T-helper 1 cell treated with Interleukin-12 subunit alpha and Interleukin-12 subunit beta and Interleukin-4 antibody, amounts not matched to agents 30 μg/mL and 1 μg/mL, for 36 hours (primary cell): ENCODE measurements at regions not wholly inside any gene's neighbourhood (a gene's known extent, or its start where the extent isn't known, plus 50 kb on each side); places are given as distances from the start of the nearest gene placed in this dataset.

Experiments used
- H3K27ac Mint-ChIP-seq: one replicate; pipeline ENCODE4 v1.8.0; 2021; ENCODE audit warnings: mild to moderate bottlenecking, mixed read lengths
- H3K27me3 Mint-ChIP-seq: one replicate; pipeline ENCODE4 v1.8.0; 2021; ENCODE audit warnings: low read depth, mixed read lengths
- H3K36me3 Mint-ChIP-seq: one replicate; pipeline ENCODE4 v1.8.0; 2021; ENCODE audit warnings: low read depth, mixed read lengths
- H3K4me1 Mint-ChIP-seq: one replicate; pipeline ENCODE4 v1.8.0; 2021; ENCODE audit warnings: low read depth, mixed read lengths
- H3K4me3 Mint-ChIP-seq: one replicate; pipeline ENCODE4 v1.8.0; 2021; ENCODE audit warnings: mild to moderate bottlenecking, moderate library complexity, mixed read lengths
- H3K9me3 Mint-ChIP-seq: one replicate; pipeline ENCODE4 v1.8.0; 2021; ENCODE audit warnings: mixed read lengths

DNA sequence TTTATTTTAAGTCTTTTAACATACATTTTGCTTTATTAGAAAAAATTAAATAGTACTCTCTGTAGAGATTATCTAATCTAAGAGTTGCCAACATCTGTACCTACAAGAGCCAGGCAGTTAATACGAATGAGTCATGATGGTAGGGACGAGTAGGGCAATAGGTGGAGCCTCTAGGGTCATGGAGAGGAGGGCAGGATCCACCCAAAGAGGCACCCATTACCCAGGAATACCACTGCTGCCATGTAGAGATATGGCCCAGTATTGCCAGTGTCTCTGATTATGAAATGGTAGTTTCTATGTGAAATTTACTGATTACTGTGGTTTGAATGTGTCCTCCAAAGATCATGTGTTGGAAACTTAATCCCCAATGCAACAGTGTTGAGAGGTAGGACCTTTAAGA, 170.4 kb downstream of the PIK3R1 start:
- no peak overlapping the region for H3K4me3 Mint-ChIP-seq
- H3K9me3 Mint-ChIP-seq = peaks cover 8% of the 10 kb centered on the region
- H3K4me1 Mint-ChIP-seq = peaks cover 42% of the 10 kb centered on the region
- peaks cover 14% of the 10 kb centered on the region for H3K27me3 Mint-ChIP-seq
- H3K36me3 Mint-ChIP-seq = peaks cover 8% of the 10 kb centered on the region
- H3K27ac Mint-ChIP-seq = no peak overlapping the region

DNA sequence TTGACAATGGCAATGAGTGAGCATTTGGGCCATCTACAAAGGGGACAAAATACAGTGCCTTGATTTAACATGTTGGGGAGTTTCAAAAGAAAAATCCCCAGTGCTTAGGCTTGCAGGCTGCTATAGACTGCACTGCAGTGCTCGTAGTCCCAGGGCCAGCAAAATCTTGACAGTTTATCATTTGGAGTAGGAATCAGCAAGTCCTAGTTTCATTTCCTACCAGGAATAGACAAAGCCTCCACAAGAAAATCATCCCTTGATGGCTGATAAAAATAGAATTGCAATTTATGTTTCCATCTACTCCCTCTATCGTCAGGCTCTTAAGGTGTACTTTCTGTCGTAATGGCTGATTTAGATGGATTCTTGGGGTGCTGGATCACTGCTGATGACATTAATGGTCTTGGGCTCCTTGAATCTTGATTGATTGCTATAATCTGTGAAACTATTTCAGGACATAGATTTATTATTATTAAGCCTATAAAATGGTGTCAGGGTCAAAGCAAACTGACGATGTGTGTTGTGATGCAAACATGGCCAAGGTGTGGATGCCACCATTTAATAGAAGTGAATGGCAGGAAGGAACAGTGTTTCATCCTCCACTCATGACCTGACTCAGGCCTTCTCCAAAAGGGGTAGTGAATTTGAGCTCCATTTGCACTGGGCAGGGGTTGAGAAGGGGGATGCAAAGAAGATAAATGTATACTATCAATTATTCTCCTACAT, 171.7 kb downstream of the PIK3R1 start:
- peaks cover 31% of the 10 kb centered on the region for H3K4me1 Mint-ChIP-seq
- H3K36me3 Mint-ChIP-seq = peaks cover 4% of the 10 kb centered on the region
- H3K27ac Mint-ChIP-seq = no peak overlapping the region
- peaks cover 14% of the 10 kb centered on the region for H3K27me3 Mint-ChIP-seq
- H3K9me3 Mint-ChIP-seq = peaks cover 14% of the 10 kb centered on the region
- no peak overlapping the region for H3K4me3 Mint-ChIP-seq

DNA sequence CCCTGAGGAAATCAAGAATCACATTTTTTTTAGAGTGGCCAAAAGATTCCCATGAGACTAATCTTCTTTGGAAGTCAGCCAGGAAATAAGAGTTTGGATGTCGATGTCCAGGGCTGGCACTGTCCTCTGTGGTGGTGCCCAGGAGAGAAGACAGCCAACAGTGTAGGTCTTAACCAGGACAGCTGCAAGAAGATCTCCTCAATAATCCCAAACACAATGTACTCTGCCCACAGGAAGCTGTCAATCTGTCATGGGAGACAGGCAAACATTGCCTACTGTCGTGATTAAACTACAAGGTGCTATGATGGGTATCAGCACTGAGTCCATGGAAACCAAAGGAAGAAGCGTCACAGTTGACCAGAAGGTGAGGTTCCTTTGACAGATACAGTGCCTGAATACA, 174.1 kb downstream of the PIK3R1 start:
- H3K4me3 Mint-ChIP-seq = no peak overlapping the region
- H3K27me3 Mint-ChIP-seq = peaks cover 14% of the 10 kb centered on the region
- H3K4me1 Mint-ChIP-seq = peaks cover 22% of the 10 kb centered on the region
- H3K9me3 Mint-ChIP-seq = peaks cover 5% of the 10 kb centered on the region
- no peak overlapping the region for H3K27ac Mint-ChIP-seq
- no peaks in the 10 kb centered on the region for H3K36me3 Mint-ChIP-seq

DNA sequence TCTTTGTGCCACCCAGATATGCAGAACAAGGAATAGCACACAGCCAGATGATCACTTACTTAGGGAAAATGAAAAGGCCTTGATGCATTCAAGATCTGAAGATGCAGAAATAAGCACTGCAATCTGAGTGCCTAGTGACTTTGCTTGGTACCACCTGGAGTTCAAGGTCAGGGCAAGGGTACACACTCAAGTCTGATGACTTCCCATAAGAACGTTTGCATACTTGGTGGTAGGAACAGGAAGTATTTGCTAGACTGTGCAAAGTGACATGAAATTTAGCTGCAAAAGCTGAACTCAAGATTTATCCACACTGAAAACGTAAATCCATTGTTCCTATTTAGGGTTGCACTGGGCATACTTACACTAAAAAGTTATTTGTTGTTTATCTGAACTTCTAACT, 177.1 kb downstream of the PIK3R1 start:
- H3K9me3 Mint-ChIP-seq = peaks cover 8% of the 10 kb centered on the region

DNA sequence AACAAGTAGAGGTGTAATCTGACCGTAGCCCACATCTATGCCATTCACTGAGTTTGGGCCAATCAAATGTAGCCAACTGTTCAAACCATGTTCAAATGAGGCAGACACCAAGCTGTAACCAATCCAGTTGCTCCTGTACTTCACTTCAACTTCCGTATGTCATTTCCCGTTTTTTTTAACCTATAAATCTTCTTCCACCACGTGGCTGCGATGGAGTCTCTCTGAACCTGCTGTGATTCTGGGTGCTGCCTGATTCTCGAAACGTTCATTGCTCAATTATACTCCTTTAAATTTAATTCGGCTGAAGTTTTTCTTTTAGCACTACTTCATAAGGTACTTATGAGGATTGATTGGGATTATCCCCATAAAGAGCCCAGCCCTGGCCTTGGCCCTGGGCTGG, 179.7 kb downstream of the PIK3R1 start:
- H3K27me3 Mint-ChIP-seq = no peaks in the 10 kb centered on the region
- H3K4me1 Mint-ChIP-seq = peaks cover 14% of the 10 kb centered on the region
- H3K9me3 Mint-ChIP-seq = peaks cover 14% of the 10 kb centered on the region
- peaks cover 3% of the 10 kb centered on the region for H3K36me3 Mint-ChIP-seq
- no peak overlapping the region for H3K27ac Mint-ChIP-seq
- H3K4me3 Mint-ChIP-seq = no peak overlapping the region

More for the DNA sequence above, 177.1 kb downstream of the PIK3R1 start:
- peaks cover 14% of the 10 kb centered on the region for H3K4me1 Mint-ChIP-seq
- no peak overlapping the region for H3K27ac Mint-ChIP-seq
- H3K27me3 Mint-ChIP-seq = peaks cover 14% of the 10 kb centered on the region
- H3K36me3 Mint-ChIP-seq = peaks cover 3% of the 10 kb centered on the region
- no peak overlapping the region for H3K4me3 Mint-ChIP-seq

DNA sequence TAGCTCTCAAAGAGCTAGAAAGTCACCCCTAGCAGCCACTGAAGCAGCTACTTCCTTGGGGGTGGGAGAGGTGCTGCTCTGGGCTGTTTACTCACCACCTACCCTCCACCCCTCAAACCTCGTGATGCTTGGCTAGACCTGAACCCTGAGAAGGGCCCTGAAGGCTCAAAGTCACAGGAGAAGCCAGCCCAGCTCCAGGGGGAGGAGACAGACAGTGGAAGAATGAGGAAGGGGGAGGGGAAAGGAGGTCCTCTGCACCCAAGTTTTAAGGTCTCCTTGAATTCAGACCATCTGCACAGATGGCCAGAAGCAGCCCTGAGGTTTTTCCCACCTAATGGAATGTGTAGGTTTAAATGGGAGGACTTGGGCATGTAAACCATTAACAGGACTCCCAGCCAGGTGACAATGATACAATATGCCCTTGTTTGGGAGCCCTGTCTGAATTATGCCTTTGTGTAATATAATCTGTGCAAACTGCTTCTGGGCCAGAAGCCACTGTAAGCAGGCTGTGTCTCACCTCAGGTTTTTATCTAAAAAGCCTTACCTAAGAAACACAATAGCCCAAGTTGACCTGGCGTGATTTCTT, 180.5 kb downstream of the PIK3R1 start:
- peaks cover 14% of the 10 kb centered on the region for H3K4me1 Mint-ChIP-seq
- peaks cover 15% of the 10 kb centered on the region for H3K9me3 Mint-ChIP-seq
- H3K36me3 Mint-ChIP-seq = peaks cover 3% of the 10 kb centered on the region
- H3K4me3 Mint-ChIP-seq = no peak overlapping the region
- no peak overlapping the region for H3K27ac Mint-ChIP-seq
- H3K27me3 Mint-ChIP-seq = no peaks in the 10 kb centered on the region

DNA sequence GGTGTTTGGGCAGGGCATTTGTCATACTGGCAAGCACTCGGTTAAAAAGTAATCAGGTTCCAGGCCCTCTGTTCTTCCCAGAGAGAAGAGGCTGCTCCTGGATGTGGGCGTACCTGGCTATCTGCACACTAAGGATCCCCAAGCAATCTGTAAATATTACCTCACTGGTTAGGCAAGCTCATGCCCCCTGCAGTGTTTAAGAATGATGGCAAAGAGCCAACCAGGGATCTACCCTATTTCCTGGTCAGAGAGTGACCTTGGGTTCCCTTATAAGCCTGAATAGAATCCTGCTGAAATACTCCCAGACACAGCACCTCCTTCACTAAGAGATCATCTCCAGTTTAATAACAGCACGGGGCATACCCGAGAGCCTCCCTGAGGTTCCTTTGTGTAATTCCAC, 181.2 kb downstream of the PIK3R1 start:
- H3K36me3 Mint-ChIP-seq = peaks cover 3% of the 10 kb centered on the region
- H3K27ac Mint-ChIP-seq = no peak overlapping the region
- no peak overlapping the region for H3K4me3 Mint-ChIP-seq
- peaks cover 14% of the 10 kb centered on the region for H3K4me1 Mint-ChIP-seq
- H3K9me3 Mint-ChIP-seq = peaks cover 16% of the 10 kb centered on the region
- no peaks in the 10 kb centered on the region for H3K27me3 Mint-ChIP-seq

DNA sequence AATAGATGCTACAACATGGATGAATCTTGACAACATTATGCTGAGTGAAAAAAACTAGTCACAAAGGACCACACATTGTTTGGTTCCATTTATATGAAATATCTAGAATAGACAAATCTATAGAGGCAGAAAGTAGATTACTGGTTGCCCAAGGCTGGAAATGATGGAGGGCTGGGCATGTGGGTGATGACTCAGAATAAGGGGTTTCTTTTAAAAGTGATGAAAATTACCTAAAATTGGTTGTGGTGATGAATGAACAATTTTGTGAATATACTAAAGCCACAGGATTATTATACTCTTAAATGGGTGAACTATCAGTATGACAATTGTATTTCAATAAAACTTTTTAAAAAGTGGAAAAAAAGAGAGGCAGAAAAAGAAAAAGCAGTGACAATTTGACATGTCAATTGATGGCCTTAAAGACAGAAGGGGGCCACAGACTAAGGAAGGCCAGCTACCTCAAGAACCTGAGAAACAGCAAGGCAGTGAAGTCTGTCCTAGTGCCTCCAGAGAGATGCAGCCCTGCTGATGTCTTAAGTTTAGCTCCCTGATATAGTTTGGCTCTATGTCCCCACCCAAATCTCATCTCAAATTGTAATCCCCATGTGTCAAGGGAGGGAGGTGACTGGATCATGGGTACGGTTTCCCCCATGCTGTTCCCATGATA, 182.7 kb downstream of the PIK3R1 start:
- Mint-ChIP-seq H3K4me3 (no peak overlapping the region), H3K9me3 (peaks cover 17% of the 10 kb centered on the region), H3K27ac (no peak overlapping the region), H3K27me3 (no peaks in the 10 kb centered on the region), H3K4me1 (peaks cover 5% of the 10 kb centered on the region), H3K36me3 (peaks cover 3% of the 10 kb centered on the region)

DNA sequence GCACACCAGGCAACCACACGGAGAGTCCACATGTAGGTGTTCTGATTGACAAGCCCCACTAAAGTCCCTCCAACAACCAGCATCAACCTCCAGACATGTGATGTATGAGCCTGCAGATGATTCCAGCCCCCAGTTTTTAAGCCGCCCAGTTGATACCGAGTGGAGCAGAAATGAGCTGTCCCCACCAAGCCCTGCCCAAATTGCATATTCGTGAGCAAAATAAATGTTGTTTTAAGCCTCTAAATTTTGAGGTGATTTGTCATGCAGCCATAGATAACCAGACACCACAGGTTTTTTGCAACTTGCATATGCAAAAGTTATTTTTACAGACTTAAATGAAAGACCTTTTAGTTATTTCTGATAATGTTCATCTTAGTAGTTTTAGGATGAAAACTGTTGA, 187.7 kb downstream of the PIK3R1 start:
- H3K36me3 Mint-ChIP-seq = no peaks in the 10 kb centered on the region
- H3K9me3 Mint-ChIP-seq = peaks cover 11% of the 10 kb centered on the region
- no peaks in the 10 kb centered on the region for H3K27me3 Mint-ChIP-seq
- H3K4me3 Mint-ChIP-seq = no peak overlapping the region
- no peak overlapping the region for H3K27ac Mint-ChIP-seq
- peaks cover 19% of the 10 kb centered on the region for H3K4me1 Mint-ChIP-seq

DNA sequence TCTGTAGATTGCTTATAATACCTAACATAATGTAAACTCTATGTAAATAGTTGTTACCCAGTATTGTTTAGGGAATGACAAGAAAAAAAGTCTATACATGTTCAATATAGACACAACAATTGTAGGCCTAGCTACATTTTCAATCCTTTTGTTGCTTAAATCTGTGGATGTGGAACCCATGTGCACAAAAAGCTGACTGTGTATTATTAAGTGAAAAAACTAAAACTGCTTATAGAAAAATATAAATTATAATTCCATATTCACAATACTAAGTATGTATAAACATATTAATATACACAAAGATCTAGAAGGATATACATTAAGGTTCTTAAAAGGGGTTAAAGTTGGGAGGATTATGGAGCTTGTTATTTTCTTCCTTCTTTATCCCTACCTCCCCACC, 188.7 kb downstream of the PIK3R1 start:
- Mint-ChIP-seq H3K9me3 (peaks cover 11% of the 10 kb centered on the region), H3K4me3 (no peak overlapping the region), H3K36me3 (no peaks in the 10 kb centered on the region), H3K27me3 (no peaks in the 10 kb centered on the region), H3K4me1 (peaks cover 19% of the 10 kb centered on the region), H3K27ac (no peak overlapping the region)

DNA sequence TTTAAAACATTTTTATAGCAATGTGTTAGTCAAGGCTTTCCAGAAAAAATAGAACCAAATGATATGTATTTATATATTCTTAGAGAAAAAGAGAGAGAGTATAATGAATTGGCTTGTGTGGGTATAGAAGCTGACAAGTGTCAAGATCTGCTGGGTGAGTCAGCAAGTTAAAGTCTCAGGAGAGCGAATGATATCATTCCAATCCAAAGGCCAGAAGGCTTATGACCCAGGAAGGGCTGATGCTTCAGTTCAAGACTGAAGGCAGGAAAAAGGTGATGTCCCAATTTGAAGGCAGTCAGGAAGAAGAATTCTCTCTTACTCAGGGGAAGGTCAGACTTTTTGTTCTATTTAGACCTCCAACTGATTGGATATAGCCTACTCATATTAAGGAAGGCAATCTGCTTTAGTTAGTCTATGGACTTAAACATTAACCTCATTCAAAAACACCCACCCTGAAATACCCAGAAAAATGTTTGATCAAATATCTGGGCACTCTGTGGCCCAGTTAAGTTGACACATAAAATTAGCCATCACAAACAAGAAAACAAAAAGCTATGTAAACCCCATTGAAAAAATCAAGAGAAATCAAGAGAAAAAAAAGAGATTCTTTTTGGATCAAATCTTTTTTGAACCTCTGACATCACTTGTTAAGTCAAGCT, 189.6 kb downstream of the PIK3R1 start:
- Mint-ChIP-seq H3K27ac (no peak overlapping the region), H3K9me3 (peaks cover 10% of the 10 kb centered on the region), H3K27me3 (peaks cover 1% of the 10 kb centered on the region), H3K4me1 (peaks cover 19% of the 10 kb centered on the region), H3K4me3 (no peak overlapping the region), H3K36me3 (no peaks in the 10 kb centered on the region)

DNA sequence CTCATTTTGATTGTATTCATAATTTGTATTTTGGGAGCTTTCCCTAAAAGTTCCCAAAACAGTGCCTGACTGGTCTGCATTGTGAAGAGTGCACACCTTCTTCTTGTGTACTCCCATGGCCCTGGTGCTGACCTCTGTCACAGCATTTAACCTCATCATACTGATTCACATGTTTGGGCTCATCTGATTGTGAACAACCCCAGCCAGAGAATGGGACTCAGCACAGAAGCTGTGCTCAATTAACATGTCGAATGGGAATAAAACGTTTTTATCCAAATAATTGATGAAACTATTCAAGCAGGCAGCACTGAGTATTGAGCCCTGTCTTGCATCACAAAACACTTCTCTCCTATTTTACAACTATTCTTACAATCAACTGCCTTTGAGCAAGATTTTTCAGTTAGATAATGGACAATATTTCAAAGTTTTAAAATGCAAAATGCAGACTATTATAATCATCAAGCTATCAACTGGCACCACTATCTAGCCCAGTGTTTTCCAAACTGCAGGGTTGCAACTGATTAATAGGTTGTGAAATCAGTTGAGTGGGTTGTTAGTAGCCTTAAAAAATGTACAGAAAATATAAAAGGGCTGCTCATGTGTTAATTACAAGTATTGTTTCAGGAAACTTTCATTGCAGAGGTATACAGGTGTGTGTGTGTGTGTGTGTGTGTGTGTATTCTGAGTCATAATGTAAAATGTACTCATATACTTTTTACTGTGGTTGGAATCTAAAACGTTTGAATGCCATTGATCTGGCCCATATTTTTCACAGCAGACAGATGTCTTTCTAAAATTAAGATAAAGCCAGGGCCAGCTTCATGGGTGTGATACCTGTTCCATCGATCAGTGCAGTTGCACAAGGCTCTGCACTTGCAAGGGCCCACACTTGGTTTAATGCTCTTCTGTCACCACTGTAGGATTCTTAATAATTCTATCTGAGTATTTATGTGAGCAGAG, 190.5 kb downstream of the PIK3R1 start:
- Mint-ChIP-seq H3K27me3 (peaks cover 4% of the 10 kb centered on the region), H3K4me3 (peak overlapping the region; percentile 59), H3K9me3 (peaks cover 8% of the 10 kb centered on the region), H3K4me1 (peaks cover 19% of the 10 kb centered on the region), H3K36me3 (no peaks in the 10 kb centered on the region), H3K27ac (peak overlapping the region; percentile 90)

DNA sequence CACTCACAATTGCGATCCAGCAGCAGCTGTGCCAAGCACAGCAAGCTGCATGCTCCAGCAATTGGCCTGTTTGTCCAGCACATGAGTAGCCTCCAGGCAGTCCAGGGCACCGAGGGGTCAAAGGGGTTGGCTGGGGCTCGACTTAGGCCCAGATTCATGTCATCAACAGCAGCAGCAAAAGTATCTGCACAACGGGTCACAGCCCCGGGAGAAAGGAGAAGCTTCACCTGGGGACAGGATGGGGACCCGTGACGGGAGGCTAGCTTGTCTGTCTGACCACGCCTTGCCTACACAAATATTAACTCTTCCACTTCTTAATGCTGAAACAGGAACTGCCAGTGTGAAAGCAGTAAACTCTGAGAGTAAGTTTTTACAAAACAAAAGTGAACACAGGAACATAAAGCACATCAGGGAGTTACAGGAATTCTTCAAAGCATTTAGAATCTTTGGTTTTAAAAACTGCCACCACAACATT, 191.2 kb downstream of the PIK3R1 start:
- H3K9me3 Mint-ChIP-seq = peaks cover 4% of the 10 kb centered on the region
- peaks cover 4% of the 10 kb centered on the region for H3K27me3 Mint-ChIP-seq
- peak overlapping the region; percentile 59 for H3K4me3 Mint-ChIP-seq
- peak overlapping the region; percentile 90 for H3K27ac Mint-ChIP-seq
- H3K4me1 Mint-ChIP-seq = peaks cover 19% of the 10 kb centered on the region
- H3K36me3 Mint-ChIP-seq = no peaks in the 10 kb centered on the region
